SK-N-SH (cell line): ENCODE measurements at regions not wholly inside any gene's neighbourhood (a gene's known extent, or its start where the extent isn't known, plus 50 kb on each side); places are given as distances from the start of the nearest gene placed in this dataset.

Experiments
- CTCF ChIA-PET: fragments of 300-600, 350-600 bp; formaldehyde crosslinking; extraction: SDS; loops from one replicate; lab custom pipeline; 2021; lab: Yijun Ruan, JAX
- POLR2A ChIA-PET: fragments of 350-600 bp; sonication (Branson Sonifier 250); formaldehyde crosslinking; extraction: SDS; loops from one replicate; lab custom pipeline; 2020; ENCODE audit warnings: antibody characterized with exemption, inconsistent platforms; lab: Yijun Ruan, JAX
- DNase-seq: peaks from one replicate; pipeline ENCODE4 v3.0.0; 2012
- H2AFZ ChIP-seq: fragments of 200-600 bp; sonication (generic); 2 replicates; pipeline ENCODE4 v1.8.1; 2016; ENCODE audit warnings: antibody characterized with exemption, mild to moderate bottlenecking, low read depth
- H3F3A ChIP-seq: fragments of 200-600 bp; sonication (generic); replicated peaks from 2 replicates; pipeline ENCODE3; 2016; ENCODE audit warnings: antibody characterized with exemption, mild to moderate bottlenecking; ENCODE audit not compliant: insufficient read depth
- H3K27ac ChIP-seq, 2 experiments: fragments of 200-500 bp in 1 of 2; fragments of 200-600 bp in 1 of 2; sonication (Bioruptor generic) in 1 of 2; sonication (generic), shearing (Covaris generic) in 1 of 2; 2 replicates each; pipeline versions ENCODE4 v1.5.1 to v1.6.1; 2014 to 2016; ENCODE audit warnings: low read depth in 2 of 2, inconsistent platforms in 1 of 2, low read length in 1 of 2, mild to moderate bottlenecking in 1 of 2, mixed read lengths in 1 of 2
- H3K27me3 ChIP-seq: fragments of 200-600 bp; sonication (generic), shearing (Covaris generic); 2 replicates; pipeline ENCODE4 v1.6.1; 2016; ENCODE audit warnings: mixed run types; ENCODE audit not compliant: insufficient read depth
- H3K36me3 ChIP-seq, 2 experiments: fragments of 200-500 bp in 1 of 2; fragments of 200-600 bp in 1 of 2; sonication (Bioruptor generic) in 1 of 2; sonication (generic) in 1 of 2; replicated peaks in 1 of 2; 2 replicates each; pipeline versions ENCODE3 to v1.5.1; 2014 to 2016; ENCODE audit warnings: low read length in 1 of 2, mild to moderate bottlenecking in 1 of 2; ENCODE audit not compliant: insufficient read depth in 2 of 2, control insufficient read depth in 1 of 2
- H3K4me1 ChIP-seq, 2 experiments: fragments of 200-500 bp in 1 of 2; fragments of 200-600 bp in 1 of 2; sonication (Bioruptor generic) in 1 of 2; sonication (generic), shearing (Covaris generic) in 1 of 2; 2 replicates each; pipeline versions ENCODE4 v1.5.1 to v1.6.1; 2014 to 2016; ENCODE audit warnings: low read depth in 1 of 2, low read length in 1 of 2, mixed run types in 1 of 2; ENCODE audit not compliant: insufficient read depth in 2 of 2, control insufficient read depth in 1 of 2
- H3K4me2 ChIP-seq: fragments of 200-600 bp; sonication (generic), shearing (Covaris generic); 2 replicates; pipeline ENCODE4 v1.6.1; 2017; ENCODE audit warnings: mixed run types
- H3K4me3 ChIP-seq, 2 experiments: fragments of 200-500 bp in 1 of 2; fragments of 200-600 bp in 1 of 2; sonication (Bioruptor generic) in 1 of 2; sonication (generic), shearing (Covaris generic) in 1 of 2; 2 replicates each; pipeline versions ENCODE4 v1.5.1 to v1.8.1; 2014 to 2016; ENCODE audit warnings: low read depth in 2 of 2, inconsistent platforms in 1 of 2, low read length in 1 of 2, mild to moderate bottlenecking in 1 of 2, mixed read lengths in 1 of 2, moderate library complexity in 1 of 2
- H3K79me2 ChIP-seq: fragments of 200-600 bp; sonication (generic); 2 replicates; pipeline ENCODE4 v1.8.1; 2017; ENCODE audit warnings: mild to moderate bottlenecking; ENCODE audit not compliant: insufficient read depth
- H3K9ac ChIP-seq: fragments of 200-600 bp; sonication (generic); 2 replicates; pipeline ENCODE4 v1.6.1; 2017; ENCODE audit warnings: mixed run types
- H3K9me2 ChIP-seq: fragments of 200-600 bp; sonication (generic); 2 replicates; pipeline ENCODE4 v1.6.1; 2017; ENCODE audit warnings: mixed run types
- H3K9me3 ChIP-seq: fragments of 200-600 bp; sonication (generic); 2 replicates; pipeline ENCODE4 v1.6.1; 2017; ENCODE audit warnings: mixed run types, mild to moderate bottlenecking, moderate library complexity
- H4K20me1 ChIP-seq: fragments of 200-600 bp; sonication (generic); 2 replicates; pipeline ENCODE4 v1.6.1; 2017; ENCODE audit warnings: mild to moderate bottlenecking, mixed run types; ENCODE audit not compliant: insufficient read depth
- EP300 ChIP-seq, 2 experiments: IDR thresholded peaks; 2 replicates each; pipeline versions ENCODE4 v1.4.0 to v1.6.1; 2012; ENCODE audit warnings: borderline replicate concordance in 1 of 2, low read depth in 1 of 2, low read length in 1 of 2
- EZH2phosphoT487 ChIP-seq: fragments of 200-600 bp; sonication (generic); IDR thresholded peaks from 2 replicates; pipeline ENCODE4 v1.6.1; 2017; ENCODE audit warnings: low read depth, mixed run types, mild to moderate bottlenecking, antibody characterized with exemption, moderate library complexity, borderline replicate concordance
- FOSL2 ChIP-seq: IDR thresholded peaks from 2 replicates; pipeline ENCODE4 v1.4.0; 2012; ENCODE audit warnings: low read depth, mild to moderate bottlenecking, moderate library complexity, borderline replicate concordance
- FOXJ3 ChIP-seq: sonication (generic); formaldehyde crosslinking; IDR thresholded peaks from 2 replicates; pipeline ENCODE4 v1.5.1; 2020; ENCODE audit warnings: mild to moderate bottlenecking, missing genetic modification reagents
- FOXM1 ChIP-seq: IDR thresholded peaks from 2 replicates; pipeline ENCODE4 v1.4.0; 2012; ENCODE audit warnings: low read depth, mild to moderate bottlenecking
- GABPA ChIP-seq: IDR thresholded peaks from 2 replicates; pipeline ENCODE4 v1.4.0; 2012; ENCODE audit warnings: low read depth, mild to moderate bottlenecking
- MXI1 ChIP-seq: IDR thresholded peaks from 2 replicates; pipeline ENCODE4 v1.6.1; 2012; ENCODE audit warnings: mild to moderate bottlenecking, low read depth, low read length, improper control_type of control experiment
- RCOR1 ChIP-seq: fragments of 150-350 bp; IDR thresholded peaks from 2 replicates; pipeline ENCODE4 v1.6.1; 2017; ENCODE audit warnings: antibody characterized with exemption, low read length
- RFX5 ChIP-seq: IDR thresholded peaks from 2 replicates; pipeline ENCODE4 v1.6.1; 2012; ENCODE audit warnings: mild to moderate bottlenecking, improper control_type of control experiment, low read length
- SMC3 ChIP-seq: IDR thresholded peaks from 2 replicates; pipeline ENCODE4 v1.6.1; 2012; ENCODE audit warnings: low read depth, low read length, improper control_type of control experiment
- TCF12 ChIP-seq: IDR thresholded peaks from 2 replicates; pipeline ENCODE4 v1.4.0; 2012
- TEAD4 ChIP-seq: IDR thresholded peaks from 2 replicates; pipeline ENCODE4 v1.4.0; 2012; ENCODE audit warnings: mild to moderate bottlenecking, borderline replicate concordance; ENCODE audit not compliant: insufficient read depth
- YY1 ChIP-seq: IDR thresholded peaks from 2 replicates; pipeline ENCODE4 v1.4.0; 2012; ENCODE audit warnings: low read depth, mild to moderate bottlenecking
- WGBS: methylation state at CpG from one replicate; pipeline ENCODE4 v1.1.6; 2017; ENCODE audit warnings: low lambda C conversion rate; 5-methylcytosine and 5-hydroxymethylcytosine counted together
- TF ChIP-seq, protein P1 (sequence below): IDR thresholded peaks from 2 replicates; pipeline ENCODE4 v1.6.1; 2012; ENCODE audit warnings: mild to moderate bottlenecking, low read depth, low read length, moderate library complexity
- TF ChIP-seq, protein P2 (sequence below): IDR thresholded peaks from 2 replicates; pipeline ENCODE4 v1.4.0; 2012; ENCODE audit warnings: low read depth
- TF ChIP-seq, protein P3 (sequence below): IDR thresholded peaks from 2 replicates; pipeline ENCODE4 v1.4.0; 2012; ENCODE audit warnings: low read depth, borderline replicate concordance
- TF ChIP-seq, protein P4 (sequence below): fragments of 150-350 bp; IDR thresholded peaks from 2 replicates; pipeline ENCODE4 v1.6.1; 2017; ENCODE audit warnings: antibody characterized with exemption, low read length, low read depth, borderline replicate concordance

DNA sequence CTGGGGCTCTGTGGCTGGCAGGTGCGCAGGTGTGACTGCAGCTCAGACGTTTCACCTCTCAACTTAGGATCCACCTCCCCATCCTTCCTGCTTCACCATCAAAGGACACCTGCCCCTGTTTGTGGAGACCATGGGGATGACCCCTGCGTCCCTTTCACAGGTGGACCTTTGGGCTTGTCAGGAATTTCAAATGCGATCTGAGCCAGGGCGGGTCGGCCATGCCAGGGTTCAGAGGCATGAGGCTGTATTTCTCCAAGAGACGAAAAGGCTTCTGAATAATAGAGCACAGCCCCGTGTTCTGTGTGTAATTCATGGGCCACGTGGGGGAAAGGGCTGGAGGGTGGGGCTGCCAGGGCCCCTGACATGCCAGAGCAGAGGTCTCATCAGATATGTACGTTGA is 668.0 kb downstream of the BRD1 start:
- Histone ChIP-seq H3K9me3 (no peaks in the 10 kb centered on the region), H3K4me3 (no peak overlapping the region), H4K20me1 (no peaks in the 10 kb centered on the region), H3K79me2 (no peaks in the 10 kb centered on the region), H3K4me1 (peaks cover 0 to 43% of the 10 kb centered on the region in 2 experiments; a peak in 1 of 4 replicates), H3K9me2 (no peaks in the 10 kb centered on the region), H3K36me3 (no peaks in the 10 kb centered on the region), H3K9ac (no peak overlapping the region), H3K27me3 (no peaks in the 10 kb centered on the region; the same call in 1 of the 2 replicates), H3K27ac (no peak overlapping the region), H2AFZ (no peak overlapping the region), H3K4me2 (no peak overlapping the region), H3F3A (no peaks in the 10 kb centered on the region)
- TF ChIP-seq FOXM1 (no peak), GABPA (no peak), TCF12 (no peak), EP300 (IDR thresholded peaks at IDR 0.05; ENCODE audit: borderline replicate concordance in 1 of 2, low read depth in 1 of 2, low read length in 1 of 2) (no peak), RFX5 (no peak), SMC3 (no peak), MXI1 (no peak), FOSL2 (no peak), EZH2phosphoT487 (no peak), RCOR1 (no peak), TEAD4 (no peak), FOXJ3 (CRISPR knock-in tag) (no peak), YY1 (no peak)
- TF ChIP-seq, protein P1, sequence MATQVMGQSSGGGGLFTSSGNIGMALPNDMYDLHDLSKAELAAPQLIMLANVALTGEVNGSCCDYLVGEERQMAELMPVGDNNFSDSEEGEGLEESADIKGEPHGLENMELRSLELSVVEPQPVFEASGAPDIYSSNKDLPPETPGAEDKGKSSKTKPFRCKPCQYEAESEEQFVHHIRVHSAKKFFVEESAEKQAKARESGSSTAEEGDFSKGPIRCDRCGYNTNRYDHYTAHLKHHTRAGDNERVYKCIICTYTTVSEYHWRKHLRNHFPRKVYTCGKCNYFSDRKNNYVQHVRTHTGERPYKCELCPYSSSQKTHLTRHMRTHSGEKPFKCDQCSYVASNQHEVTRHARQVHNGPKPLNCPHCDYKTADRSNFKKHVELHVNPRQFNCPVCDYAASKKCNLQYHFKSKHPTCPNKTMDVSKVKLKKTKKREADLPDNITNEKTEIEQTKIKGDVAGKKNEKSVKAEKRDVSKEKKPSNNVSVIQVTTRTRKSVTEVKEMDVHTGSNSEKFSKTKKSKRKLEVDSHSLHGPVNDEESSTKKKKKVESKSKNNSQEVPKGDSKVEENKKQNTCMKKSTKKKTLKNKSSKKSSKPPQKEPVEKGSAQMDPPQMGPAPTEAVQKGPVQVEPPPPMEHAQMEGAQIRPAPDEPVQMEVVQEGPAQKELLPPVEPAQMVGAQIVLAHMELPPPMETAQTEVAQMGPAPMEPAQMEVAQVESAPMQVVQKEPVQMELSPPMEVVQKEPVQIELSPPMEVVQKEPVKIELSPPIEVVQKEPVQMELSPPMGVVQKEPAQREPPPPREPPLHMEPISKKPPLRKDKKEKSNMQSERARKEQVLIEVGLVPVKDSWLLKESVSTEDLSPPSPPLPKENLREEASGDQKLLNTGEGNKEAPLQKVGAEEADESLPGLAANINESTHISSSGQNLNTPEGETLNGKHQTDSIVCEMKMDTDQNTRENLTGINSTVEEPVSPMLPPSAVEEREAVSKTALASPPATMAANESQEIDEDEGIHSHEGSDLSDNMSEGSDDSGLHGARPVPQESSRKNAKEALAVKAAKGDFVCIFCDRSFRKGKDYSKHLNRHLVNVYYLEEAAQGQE: no peak
- TF ChIP-seq, protein P2, sequence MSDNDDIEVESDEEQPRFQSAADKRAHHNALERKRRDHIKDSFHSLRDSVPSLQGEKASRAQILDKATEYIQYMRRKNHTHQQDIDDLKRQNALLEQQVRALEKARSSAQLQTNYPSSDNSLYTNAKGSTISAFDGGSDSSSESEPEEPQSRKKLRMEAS: no peak
- TF ChIP-seq, protein P3, sequence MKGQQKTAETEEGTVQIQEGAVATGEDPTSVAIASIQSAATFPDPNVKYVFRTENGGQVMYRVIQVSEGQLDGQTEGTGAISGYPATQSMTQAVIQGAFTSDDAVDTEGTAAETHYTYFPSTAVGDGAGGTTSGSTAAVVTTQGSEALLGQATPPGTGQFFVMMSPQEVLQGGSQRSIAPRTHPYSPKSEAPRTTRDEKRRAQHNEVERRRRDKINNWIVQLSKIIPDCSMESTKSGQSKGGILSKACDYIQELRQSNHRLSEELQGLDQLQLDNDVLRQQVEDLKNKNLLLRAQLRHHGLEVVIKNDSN: no peak
- TF ChIP-seq, protein P4, sequence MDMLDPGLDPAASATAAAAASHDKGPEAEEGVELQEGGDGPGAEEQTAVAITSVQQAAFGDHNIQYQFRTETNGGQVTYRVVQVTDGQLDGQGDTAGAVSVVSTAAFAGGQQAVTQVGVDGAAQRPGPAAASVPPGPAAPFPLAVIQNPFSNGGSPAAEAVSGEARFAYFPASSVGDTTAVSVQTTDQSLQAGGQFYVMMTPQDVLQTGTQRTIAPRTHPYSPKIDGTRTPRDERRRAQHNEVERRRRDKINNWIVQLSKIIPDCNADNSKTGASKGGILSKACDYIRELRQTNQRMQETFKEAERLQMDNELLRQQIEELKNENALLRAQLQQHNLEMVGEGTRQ: no peak
- ChIA-PET POLR2A (no interaction called here), CTCF (interaction anchor here (1.5 kb wide), 1 partner anchor 113 kb away, joined by 3 read pairs; no protein-coding TSS in a partner anchor)
- no peak for DNase-seq
- 43% methylated on average over 8 of the region's 10 CpGs for WGBS
